Tibial nerve (tissue), 3 donors: ENCODE measurements at regions not wholly inside any gene's neighbourhood (a gene's known extent, or its start where the extent isn't known, plus 50 kb on each side); places are given as distances from the start of the nearest gene placed in this dataset.

Experiments used
- CTCF ChIP-seq, 5 experiments: fragments of 200-600 bp in 3 of 5; fragments of 450-650 bp in 2 of 5; sonication (generic) in 3 of 5; IDR thresholded peaks; one replicate each; pipeline ENCODE4 v1.5.1; 2016 to 2019; ENCODE audit warnings: antibody characterized with exemption in 5 of 5, mild to moderate bottlenecking in 3 of 5, moderate library complexity in 2 of 5
- POLR2A ChIP-seq, 2 donors: fragments of 450-650 bp; IDR thresholded peaks; one replicate each; pipeline ENCODE4 v1.6.1; 2017; ENCODE audit warnings: antibody characterized with exemption in 2 of 2, mild to moderate bottlenecking in 2 of 2, moderate library complexity in 2 of 2

- no peak for TF ChIP-seq CTCF (IDR thresholded peaks at IDR 0.05)
- TF ChIP-seq POLR2A (IDR thresholded peaks at IDR 0.05), result no peak
Measured at GRCh38 chr18:44509048-44509447, 171.6 kb upstream of the SETBP1 start.
